ENCODE measurements at regions not wholly inside any gene's neighbourhood (a gene's known extent, or its start where the extent isn't known, plus 50 kb on each side); places are given as distances from the start of the nearest gene placed in this dataset.

GRCh38 chr2:223494496-223494895 lies 107.7 kb downstream of the SCG2 start:
- TF ChIP-seq CTCF (IDR thresholded peaks at IDR 0.05) = no peak
- no peak for TF ChIP-seq POLR2A (IDR thresholded peaks at IDR 0.05)
- TF ChIP-seq POLR2AphosphoS5 (IDR thresholded peaks at IDR 0.05) = no peak

Data from breast epithelium (tissue), 3 donors.